ENCODE measurements at regions not wholly inside any gene's neighbourhood (a gene's known extent, or its start where the extent isn't known, plus 50 kb on each side); places are given as distances from the start of the nearest gene placed in this dataset.

- no peak for DNase-seq (ENCODE audit: low spot score)
Measured at GRCh38 chr13:24050292-24050711, 110.2 kb upstream of the SPATA13 start.

GRCh38 chr13:24050796-24051715 lies 109.5 kb upstream of the SPATA13 start:
- DNase-seq (ENCODE audit: low spot score), result no peak

GRCh38 chr13:24052547-24053518 lies 107.7 kb upstream of the SPATA13 start:
- DNase-seq (ENCODE audit: low spot score), result no peak

- DNase-seq (ENCODE audit: low spot score), result peak; percentile 67
Measured at GRCh38 chr13:24053519-24054251, 106.8 kb upstream of the SPATA13 start.

GRCh38 chr13:24056616-24057137 lies 103.8 kb upstream of the SPATA13 start:
- DNase-seq (ENCODE audit: low spot score), result no peak

DNA sequence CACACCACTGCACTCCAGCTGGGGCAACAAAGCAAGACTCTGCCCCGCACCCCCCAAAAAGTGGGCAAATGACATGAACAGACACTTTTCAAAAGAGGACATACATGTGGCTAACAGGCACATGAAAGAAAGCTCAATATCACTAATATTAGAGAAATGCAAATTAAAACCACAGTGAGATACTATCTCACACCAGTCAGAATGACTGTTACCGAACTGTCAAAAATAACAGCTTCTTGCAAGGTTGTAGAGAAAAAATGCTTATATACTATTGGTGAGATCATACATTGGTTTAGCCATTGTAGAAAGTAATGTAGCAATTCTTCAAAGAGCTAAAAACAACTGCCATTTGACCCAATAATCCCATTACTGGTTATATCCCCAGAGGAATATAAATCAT lies 99.5 kb upstream of the SPATA13 start:
- DNase-seq (ENCODE audit: low spot score), result no peak

DNA sequence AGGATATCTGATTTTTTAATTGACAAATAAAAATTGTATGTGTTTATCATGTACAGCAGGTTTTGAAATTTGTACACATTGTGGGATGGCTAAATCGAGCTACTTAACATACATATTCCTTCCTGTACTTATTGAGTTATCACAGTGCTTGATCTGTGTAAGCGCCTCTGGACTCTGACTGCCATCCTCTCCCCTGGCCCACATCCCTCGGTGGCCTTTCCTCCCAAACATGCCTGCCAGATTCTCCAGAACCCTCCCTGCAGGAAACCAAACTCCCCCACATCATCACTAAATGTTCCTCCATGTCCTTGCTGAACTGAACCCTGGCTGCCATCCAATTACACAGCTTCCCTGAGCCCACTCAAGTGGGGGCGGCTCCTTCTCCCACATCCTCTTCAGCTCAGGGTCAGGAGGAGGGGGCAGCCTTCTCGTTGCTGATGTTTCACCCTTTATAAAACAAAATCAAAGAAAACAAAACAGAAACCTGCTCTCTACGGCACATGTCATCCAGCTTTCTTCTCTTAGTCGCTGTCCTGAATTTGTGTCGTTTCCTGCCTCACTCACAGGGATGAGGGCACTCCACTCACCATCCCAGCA lies 97.1 kb upstream of the SPATA13 start:
- no peak for DNase-seq (ENCODE audit: low spot score)

- DNase-seq (ENCODE audit: low spot score), result no peak
Measured at GRCh38 chr13:24064371-24064770, 96.1 kb upstream of the SPATA13 start.

- no peak for DNase-seq (ENCODE audit: low spot score)
Measured at GRCh38 chr13:24065176-24065575, 95.3 kb upstream of the SPATA13 start.

DNA sequence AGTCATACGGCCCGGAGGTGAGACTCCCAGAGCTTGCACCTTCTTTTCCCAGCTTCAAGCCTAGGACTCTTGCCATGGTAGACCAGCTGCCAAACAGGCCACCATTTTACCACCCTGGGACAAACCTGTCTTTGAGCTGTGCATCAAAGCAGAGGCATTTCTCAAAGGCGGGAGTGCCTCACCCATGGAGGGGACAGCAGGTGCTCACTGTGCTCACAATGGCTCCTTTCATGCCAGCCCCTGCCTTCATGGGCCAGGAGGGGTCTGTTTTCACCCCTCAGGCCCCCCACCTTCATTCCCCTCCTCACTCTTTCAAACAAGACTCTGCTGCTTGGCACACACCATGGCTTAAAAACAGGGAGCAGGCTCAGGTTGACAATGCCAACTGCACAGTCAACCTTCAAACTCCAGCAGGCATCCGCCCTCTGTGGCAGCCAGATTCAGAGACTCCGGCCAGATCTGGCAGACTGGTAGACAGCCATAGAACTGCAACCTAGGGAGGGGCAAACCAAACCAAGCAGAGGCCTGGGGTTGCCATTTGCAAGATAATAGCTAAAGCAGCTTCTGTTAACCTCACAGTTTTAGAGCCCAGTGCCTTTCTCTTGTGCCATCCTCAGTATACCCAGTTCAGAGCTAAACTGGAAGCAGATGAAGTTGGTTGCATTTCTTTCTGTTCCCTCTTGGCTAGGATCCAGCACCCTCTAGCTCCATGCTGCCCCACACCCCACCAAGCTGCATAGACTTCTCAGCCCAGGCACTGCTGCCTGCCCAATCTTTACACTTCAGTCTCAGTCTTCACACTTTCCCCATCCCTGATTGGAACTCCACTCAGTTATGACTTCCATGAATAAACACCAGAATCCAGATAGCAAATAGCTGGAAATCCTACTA lies 93.9 kb upstream of the SPATA13 start:
- no peak for DNase-seq (ENCODE audit: low spot score)

DNA sequence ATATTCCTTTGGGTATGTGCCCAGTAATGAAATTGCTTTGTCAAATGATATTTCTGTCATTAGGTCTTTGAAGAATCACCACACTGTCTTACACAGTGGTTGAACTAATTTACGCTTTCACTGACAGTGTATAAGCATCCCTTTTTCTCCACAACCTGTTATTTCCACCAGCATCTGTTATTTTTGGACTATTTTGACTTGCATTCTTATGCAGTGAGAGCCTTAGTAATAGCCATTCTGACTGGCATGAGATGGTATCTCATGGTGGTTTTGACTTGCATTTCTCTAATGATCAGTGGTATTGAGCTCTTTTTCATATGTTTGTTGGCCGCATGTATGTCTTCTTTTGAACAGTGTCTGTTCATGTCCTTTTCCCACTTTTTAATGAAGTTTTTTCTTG lies 92.0 kb upstream of the SPATA13 start:
- DNase-seq (ENCODE audit: low spot score), result no peak

DNA sequence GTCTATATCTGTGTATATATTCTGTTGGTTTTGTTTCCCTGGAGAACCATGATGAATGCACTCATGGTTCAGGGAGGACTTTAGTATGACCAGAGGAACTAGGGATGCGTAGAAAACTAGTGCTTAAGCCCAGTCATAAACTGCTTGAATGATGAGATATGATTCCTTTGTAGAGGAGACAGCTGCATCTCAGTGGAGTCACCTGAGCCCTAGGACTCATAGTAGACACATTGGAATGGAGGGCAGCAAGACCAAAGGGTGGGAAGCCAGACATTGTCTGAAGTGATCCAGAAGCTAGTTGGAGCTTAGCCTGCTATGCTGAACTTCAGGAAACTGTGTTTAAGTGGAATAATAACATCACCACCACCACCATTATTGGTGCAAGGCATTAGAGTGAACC lies 89.5 kb upstream of the SPATA13 start:
- no peak for DNase-seq (ENCODE audit: low spot score)

GRCh38 chr13:24071423-24072075 lies 89.0 kb upstream of the SPATA13 start:
- no peak for DNase-seq (ENCODE audit: low spot score)

DNA sequence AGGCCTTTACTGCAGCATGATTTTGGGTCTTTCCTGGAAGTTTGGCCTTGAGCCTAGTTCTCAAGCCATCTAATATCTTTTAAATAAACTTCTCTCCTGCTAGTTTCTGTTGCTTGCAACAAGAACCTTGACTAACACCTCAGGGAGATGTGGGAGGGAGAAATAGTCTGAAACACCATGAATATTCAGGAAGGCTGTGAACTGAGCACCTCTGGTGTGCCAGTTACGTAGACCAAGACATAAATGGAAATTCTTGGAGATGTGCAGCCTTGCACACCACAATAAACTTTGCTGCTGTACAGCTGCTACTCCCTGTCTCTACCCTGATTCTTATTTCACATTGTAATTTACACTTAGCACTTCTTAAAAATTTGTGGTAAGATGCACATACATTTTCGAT lies 86.9 kb upstream of the SPATA13 start:
- no peak for DNase-seq (ENCODE audit: low spot score)

GRCh38 chr13:24074678-24075077 lies 85.8 kb upstream of the SPATA13 start:
- DNase-seq (ENCODE audit: low spot score), result no peak

DNA sequence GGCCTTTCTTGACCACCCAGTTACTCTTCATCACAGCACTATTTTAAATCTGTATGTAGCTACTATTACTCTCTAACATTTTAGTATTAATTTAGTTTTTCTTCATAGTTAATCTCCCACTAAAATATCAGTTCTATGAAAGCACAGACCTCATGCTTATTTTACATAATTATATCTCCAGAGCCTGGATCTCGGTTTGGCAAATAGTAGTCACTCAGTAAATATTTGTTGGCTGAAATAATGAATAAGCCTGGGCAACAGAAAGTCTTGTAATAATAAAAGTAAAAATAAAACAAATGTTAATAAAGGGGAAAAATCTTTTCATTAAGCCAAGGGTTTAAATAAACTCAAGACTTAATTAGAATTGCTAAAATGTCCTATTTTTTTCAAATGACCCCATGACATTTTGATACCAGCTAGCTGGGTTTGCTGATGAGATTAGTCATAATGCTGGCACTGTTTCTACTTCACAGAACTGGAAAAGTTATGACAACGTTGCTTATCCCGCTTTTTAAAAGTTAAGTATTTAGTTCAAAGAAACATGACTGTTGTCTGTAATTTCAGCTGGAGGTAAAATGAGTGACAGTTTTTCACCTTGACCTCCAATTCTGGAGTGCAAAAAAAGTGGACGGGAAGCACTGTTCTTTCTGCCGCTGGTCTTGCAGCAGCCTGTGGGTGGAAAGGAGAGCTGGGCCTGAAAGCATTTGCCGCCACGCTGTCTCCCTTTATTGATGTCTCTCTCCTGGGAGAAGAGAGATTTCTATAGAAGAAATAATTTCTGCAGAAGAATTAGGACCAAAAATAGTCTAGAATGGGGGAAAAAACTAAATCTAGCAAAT lies 85.2 kb upstream of the SPATA13 start:
- no peak for DNase-seq (ENCODE audit: low spot score)

- no peak for DNase-seq (ENCODE audit: low spot score)
Measured at GRCh38 chr13:24076109-24076508, 84.4 kb upstream of the SPATA13 start.

DNA sequence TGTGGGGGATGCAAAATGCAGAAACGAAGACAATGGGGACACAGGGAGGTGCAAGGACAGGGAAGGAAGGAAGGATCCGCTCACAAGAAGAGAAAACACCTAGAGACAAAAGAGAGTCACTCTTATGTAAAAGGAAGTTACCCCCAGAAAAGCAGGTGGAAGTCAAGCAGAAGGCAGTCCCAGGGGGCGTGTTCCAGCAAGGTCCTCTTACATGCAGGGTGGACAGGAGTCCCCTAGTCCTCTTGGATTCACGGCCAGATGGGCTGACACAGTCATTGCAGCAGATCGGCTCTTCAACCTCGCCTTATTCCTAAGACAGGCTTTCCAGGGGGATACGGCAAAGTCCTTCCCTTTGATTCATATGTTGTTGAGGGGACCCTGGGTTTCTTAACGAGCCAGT lies 83.9 kb upstream of the SPATA13 start:
- DNase-seq (ENCODE audit: low spot score), result no peak

GRCh38 chr13:24080134-24080533 lies 80.4 kb upstream of the SPATA13 start:
- no peak for DNase-seq (ENCODE audit: low spot score)
